ENCODE measurements at regions not wholly inside any gene's neighbourhood (a gene's known extent, or its start where the extent isn't known, plus 50 kb on each side); places are given as distances from the start of the nearest gene placed in this dataset.
"Not testable (repeated sequence)": the region's sequence is repeated elsewhere in the genome, so short reads cannot be mapped to it uniquely, and the experiment has no call there.

DNA sequence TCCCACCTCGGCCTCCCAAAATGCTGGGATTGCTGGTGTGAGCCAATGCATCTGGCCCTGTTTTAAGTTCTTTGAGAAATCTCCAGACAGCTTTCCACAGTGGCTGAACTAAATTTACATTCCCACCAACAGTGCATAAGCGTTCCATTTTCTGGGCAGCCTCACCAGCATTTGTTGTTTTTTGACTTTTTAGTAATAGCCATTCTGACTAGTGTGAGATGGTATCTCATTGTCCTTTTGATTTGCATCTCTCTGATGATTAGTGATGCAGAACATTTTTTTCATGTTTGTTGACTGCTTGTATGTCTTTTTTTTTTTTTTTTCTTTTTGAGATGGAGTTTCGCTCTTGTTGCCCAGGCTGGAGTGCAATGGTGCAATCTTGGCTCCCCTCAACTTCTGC, 117.4 kb upstream of the TBX3 start:
- not testable (repeated sequence) for H3K36me3 ChIP-seq (ENCODE audit: control insufficient read depth in 5 of 5, insufficient read depth in 5 of 5, low read length in 5 of 5)

GRCh38 chr12:114800566-114800965, 116.6 kb upstream of the TBX3 start:
- H3K9me3 ChIP-seq (ENCODE audit: control insufficient read depth in 5 of 5, low read length in 5 of 5); H3K4me1 ChIP-seq (ENCODE audit: control insufficient read depth in 5 of 5, insufficient read depth in 5 of 5, low read length in 5 of 5); H3K9ac ChIP-seq (ENCODE audit: low read length in 5 of 5); H3K27ac ChIP-seq (ENCODE audit: low read depth, low read length); H3K36me3 ChIP-seq (ENCODE audit: control insufficient read depth in 5 of 5, insufficient read depth in 5 of 5, low read length in 5 of 5); H3K4me3 ChIP-seq (ENCODE audit: low read depth in 1 of 5, low read length in 5 of 5); H3K27me3 ChIP-seq (ENCODE audit: control insufficient read depth in 5 of 5, insufficient read depth in 4 of 5, low read length in 5 of 5): not testable (repeated sequence)

More for the DNA sequence above, 117.4 kb upstream of the TBX3 start:
- not testable (repeated sequence) for H3K9me3 ChIP-seq (ENCODE audit: control insufficient read depth in 5 of 5, low read length in 5 of 5); H3K27ac ChIP-seq (ENCODE audit: low read depth, low read length); H3K4me1 ChIP-seq (ENCODE audit: control insufficient read depth in 5 of 5, insufficient read depth in 5 of 5, low read length in 5 of 5); H3K27me3 ChIP-seq (ENCODE audit: control insufficient read depth in 5 of 5, insufficient read depth in 4 of 5, low read length in 5 of 5); H3K9ac ChIP-seq (ENCODE audit: low read length in 5 of 5); H3K4me3 ChIP-seq (ENCODE audit: low read depth in 1 of 5, low read length in 5 of 5)

DNA sequence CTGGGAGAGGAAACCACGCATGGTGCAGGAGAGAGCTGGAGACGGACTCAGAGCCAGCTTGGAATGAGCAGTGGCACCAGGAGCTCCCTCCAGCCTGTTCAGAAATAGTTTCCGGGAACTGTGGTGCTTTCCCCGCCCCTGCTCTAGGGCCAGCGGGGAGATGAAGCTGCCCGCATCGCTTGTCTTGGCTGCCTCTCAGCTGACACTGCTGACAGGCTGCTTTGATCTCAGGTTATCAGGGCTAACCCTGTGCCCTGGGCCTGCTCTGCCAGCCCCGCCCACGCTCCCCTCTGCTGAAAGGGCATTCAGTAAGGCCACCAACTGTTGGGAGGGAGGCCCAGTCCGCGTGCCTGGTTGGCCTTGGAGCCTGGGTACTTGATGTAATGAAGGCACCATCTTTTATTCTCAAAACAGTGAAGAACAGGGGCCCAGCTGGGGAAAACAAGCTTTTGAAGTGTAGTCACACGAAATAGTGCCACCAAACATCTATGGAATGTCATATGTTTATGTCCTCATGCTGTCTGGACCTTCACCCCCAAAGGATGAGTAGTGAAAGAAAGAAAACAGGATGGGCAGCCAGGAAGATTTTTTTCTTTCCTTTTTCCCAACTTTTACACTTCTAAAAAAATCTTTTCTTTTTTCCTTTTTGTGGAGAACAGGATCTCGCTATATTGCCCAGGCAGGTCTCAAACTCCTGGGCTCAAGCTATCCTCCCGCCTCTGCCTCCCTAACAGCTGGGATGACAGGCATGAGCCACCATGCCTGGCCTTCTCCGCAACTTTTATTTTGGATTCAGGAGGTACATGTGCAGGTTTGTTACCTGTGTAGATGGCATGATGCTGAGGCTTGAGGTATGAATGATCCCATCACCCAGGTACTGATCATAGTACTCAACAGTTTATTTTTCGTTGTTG, 115.9 kb upstream of the TBX3 start:
- H3K9ac ChIP-seq (ENCODE audit: low read length in 5 of 5), result no peak overlapping the region
- H3K27me3 ChIP-seq (ENCODE audit: control insufficient read depth in 5 of 5, insufficient read depth in 4 of 5, low read length in 5 of 5), result no peaks in the 10 kb centered on the region
- no peaks in the 10 kb centered on the region for H3K9me3 ChIP-seq (ENCODE audit: control insufficient read depth in 5 of 5, low read length in 5 of 5)
- H3K4me3 ChIP-seq (ENCODE audit: low read depth in 1 of 5, low read length in 5 of 5), result no peak overlapping the region
- H3K27ac ChIP-seq (ENCODE audit: low read depth, low read length), result no peak overlapping the region
- H3K36me3 ChIP-seq (ENCODE audit: control insufficient read depth in 5 of 5, insufficient read depth in 5 of 5, low read length in 5 of 5), result no peaks in the 10 kb centered on the region
- no peaks in the 10 kb centered on the region for H3K4me1 ChIP-seq (ENCODE audit: control insufficient read depth in 5 of 5, insufficient read depth in 5 of 5, low read length in 5 of 5)

DNA sequence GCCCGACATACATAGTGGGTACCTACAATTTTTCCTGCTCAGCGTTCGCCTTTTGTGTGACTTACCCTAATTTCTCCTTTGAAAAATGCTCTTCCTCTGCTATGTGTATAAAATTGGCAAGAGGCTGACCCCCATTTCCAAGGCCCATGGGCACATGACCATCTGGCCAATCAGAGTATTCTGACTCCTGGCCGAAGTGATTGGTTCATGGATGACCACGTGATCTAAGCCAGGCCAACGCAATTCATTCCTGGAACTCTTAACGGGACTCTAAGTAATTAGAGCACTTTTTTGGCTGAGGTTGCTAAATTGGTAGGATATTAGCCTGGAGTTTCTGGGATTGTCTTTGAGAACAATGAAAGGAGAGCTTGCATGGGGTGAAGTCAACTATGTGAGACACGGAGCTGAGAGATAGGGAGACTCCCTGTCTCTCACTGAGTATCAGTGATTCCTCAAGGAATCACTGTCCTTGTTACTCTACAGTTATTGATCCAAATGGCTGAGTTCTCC, 110.1 kb upstream of the TBX3 start:
- Histone ChIP-seq H3K27ac (ENCODE audit: low read depth, low read length) (no peak overlapping the region), H3K9ac (ENCODE audit: low read length in 5 of 5) (no peak overlapping the region), H3K4me3 (ENCODE audit: low read depth in 1 of 5, low read length in 5 of 5) (no peak overlapping the region), H3K9me3 (ENCODE audit: control insufficient read depth in 5 of 5, low read length in 5 of 5) (no peaks in the 10 kb centered on the region), H3K27me3 (ENCODE audit: control insufficient read depth in 5 of 5, insufficient read depth in 4 of 5, low read length in 5 of 5) (no peaks in the 10 kb centered on the region), H3K36me3 (ENCODE audit: control insufficient read depth in 5 of 5, insufficient read depth in 5 of 5, low read length in 5 of 5) (no peaks in the 10 kb centered on the region), H3K4me1 (ENCODE audit: control insufficient read depth in 5 of 5, insufficient read depth in 5 of 5, low read length in 5 of 5) (no peaks in the 10 kb centered on the region)

DNA sequence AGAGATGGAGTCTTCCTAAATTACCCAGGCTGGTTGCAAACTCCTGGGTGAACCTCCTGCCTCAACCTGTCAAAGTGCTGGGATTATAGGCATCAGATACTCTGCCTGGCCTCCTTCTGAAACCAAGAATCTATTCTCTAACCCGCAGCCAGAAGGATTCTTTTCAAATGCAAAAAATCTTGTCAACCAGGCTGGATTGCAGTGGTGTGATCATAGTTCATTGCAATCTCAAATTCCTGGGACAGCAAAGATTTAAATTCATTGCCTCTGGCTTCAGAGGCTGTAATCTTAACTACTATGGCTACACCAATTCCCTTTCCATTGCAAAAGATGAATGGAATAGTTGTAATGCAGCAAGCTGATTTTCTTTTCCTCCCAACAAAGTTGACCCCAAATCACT, 106.3 kb upstream of the TBX3 start:
- H3K9ac ChIP-seq (ENCODE audit: low read length in 5 of 5), result no peak overlapping the region
- H3K9me3 ChIP-seq (ENCODE audit: control insufficient read depth in 5 of 5, low read length in 5 of 5), result no peaks in the 10 kb centered on the region
- no peak overlapping the region for H3K4me3 ChIP-seq (ENCODE audit: low read depth in 1 of 5, low read length in 5 of 5)
- no peaks in the 10 kb centered on the region for H3K36me3 ChIP-seq (ENCODE audit: control insufficient read depth in 5 of 5, insufficient read depth in 5 of 5, low read length in 5 of 5)
- H3K27ac ChIP-seq (ENCODE audit: low read depth, low read length), result no peak overlapping the region
- H3K27me3 ChIP-seq (ENCODE audit: control insufficient read depth in 5 of 5, insufficient read depth in 4 of 5, low read length in 5 of 5), result no peaks in the 10 kb centered on the region
- no peaks in the 10 kb centered on the region for H3K4me1 ChIP-seq (ENCODE audit: control insufficient read depth in 5 of 5, insufficient read depth in 5 of 5, low read length in 5 of 5)

GRCh38 chr12:114789821-114790220, 105.8 kb upstream of the TBX3 start:
- Histone ChIP-seq H3K27ac (ENCODE audit: low read depth, low read length) (no peak overlapping the region), H3K9ac (ENCODE audit: low read length in 5 of 5) (no peak overlapping the region), H3K4me3 (ENCODE audit: low read depth in 1 of 5, low read length in 5 of 5) (no peak overlapping the region), H3K4me1 (ENCODE audit: control insufficient read depth in 5 of 5, insufficient read depth in 5 of 5, low read length in 5 of 5) (no peaks in the 10 kb centered on the region), H3K36me3 (ENCODE audit: control insufficient read depth in 5 of 5, insufficient read depth in 5 of 5, low read length in 5 of 5) (no peaks in the 10 kb centered on the region), H3K27me3 (ENCODE audit: control insufficient read depth in 5 of 5, insufficient read depth in 4 of 5, low read length in 5 of 5) (no peaks in the 10 kb centered on the region), H3K9me3 (ENCODE audit: control insufficient read depth in 5 of 5, low read length in 5 of 5) (no peaks in the 10 kb centered on the region)

DNA sequence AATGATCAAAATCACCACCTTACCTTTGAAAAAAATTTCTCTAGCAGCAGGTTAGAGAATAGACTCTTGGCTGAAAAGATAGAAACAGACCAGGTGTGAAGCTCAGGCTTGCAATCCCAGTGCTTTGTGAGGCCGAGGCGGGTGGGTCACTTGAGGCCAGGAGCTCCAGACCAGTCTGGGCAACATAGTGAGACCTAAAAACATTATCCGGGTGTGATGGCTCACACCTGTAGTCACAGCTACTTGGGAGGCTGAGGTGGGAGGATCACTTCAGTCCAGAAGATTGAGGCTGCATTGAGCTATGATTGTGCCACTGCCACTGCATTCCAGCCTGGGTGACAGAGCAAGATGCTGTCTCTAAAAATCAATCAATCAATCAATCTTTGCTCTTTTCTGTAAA, 105.3 kb upstream of the TBX3 start:
- H3K9ac ChIP-seq (ENCODE audit: low read length in 5 of 5), result no peak overlapping the region
- no peaks in the 10 kb centered on the region for H3K36me3 ChIP-seq (ENCODE audit: control insufficient read depth in 5 of 5, insufficient read depth in 5 of 5, low read length in 5 of 5)
- no peak overlapping the region for H3K27ac ChIP-seq (ENCODE audit: low read depth, low read length)
- no peaks in the 10 kb centered on the region for H3K27me3 ChIP-seq (ENCODE audit: control insufficient read depth in 5 of 5, insufficient read depth in 4 of 5, low read length in 5 of 5)
- no peak overlapping the region for H3K4me3 ChIP-seq (ENCODE audit: low read depth in 1 of 5, low read length in 5 of 5)
- H3K4me1 ChIP-seq (ENCODE audit: control insufficient read depth in 5 of 5, insufficient read depth in 5 of 5, low read length in 5 of 5), result no peaks in the 10 kb centered on the region
- H3K9me3 ChIP-seq (ENCODE audit: control insufficient read depth in 5 of 5, low read length in 5 of 5), result no peaks in the 10 kb centered on the region

DNA sequence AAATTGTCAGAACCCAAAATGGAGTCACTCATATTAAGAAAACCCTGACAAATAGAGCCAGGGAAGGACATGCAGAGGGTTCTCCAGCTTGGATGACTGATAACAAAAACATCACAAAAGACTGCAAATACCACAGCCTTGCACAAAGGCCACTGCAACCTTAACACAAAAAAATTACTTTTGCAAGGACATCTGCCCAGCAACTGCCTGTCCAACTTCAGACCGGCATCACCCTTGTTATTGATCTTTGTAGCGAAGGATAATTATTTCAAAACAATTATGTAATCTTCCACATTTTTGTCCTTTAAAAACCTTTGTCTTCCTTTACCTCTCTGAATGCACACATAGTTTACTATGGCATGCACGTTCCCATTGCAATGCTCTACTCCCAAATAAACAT, 100.6 kb upstream of the TBX3 start:
- Histone ChIP-seq H3K9ac (ENCODE audit: low read length in 5 of 5) (no peak overlapping the region), H3K4me3 (ENCODE audit: low read depth in 1 of 5, low read length in 5 of 5) (no peak overlapping the region), H3K4me1 (ENCODE audit: control insufficient read depth in 5 of 5, insufficient read depth in 5 of 5, low read length in 5 of 5) (no peaks in the 10 kb centered on the region), H3K27ac (ENCODE audit: low read depth, low read length) (no peak overlapping the region), H3K27me3 (ENCODE audit: control insufficient read depth in 5 of 5, insufficient read depth in 4 of 5, low read length in 5 of 5) (no peaks in the 10 kb centered on the region), H3K36me3 (ENCODE audit: control insufficient read depth in 5 of 5, insufficient read depth in 5 of 5, low read length in 5 of 5) (no peaks in the 10 kb centered on the region), H3K9me3 (ENCODE audit: control insufficient read depth in 5 of 5, low read length in 5 of 5) (no peaks in the 10 kb centered on the region)

DNA sequence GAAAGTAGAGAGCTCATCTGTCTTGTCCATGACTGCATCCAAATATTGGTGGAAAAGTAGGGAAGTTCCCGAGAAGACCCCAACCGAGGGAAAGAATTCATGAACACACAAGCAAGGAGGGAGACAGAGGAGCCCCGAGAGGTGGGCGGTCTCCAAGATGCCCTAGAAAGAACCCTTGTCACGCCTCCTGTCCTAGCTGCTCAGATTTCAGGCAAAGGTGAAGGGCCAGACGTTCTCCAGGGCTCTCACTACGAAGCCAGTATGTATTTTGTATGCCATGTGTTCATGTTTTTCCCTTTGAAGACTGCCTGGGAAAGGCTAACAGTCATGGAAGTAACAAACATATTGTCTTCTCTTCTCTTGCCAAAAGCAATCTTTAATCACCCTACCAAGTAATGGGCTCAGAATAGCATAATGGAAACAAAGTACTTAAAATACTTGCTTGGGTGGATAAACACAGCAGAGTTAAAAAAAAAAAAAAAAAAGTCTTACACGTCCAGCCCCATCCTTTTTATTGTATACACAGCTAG, 99.2 kb upstream of the TBX3 start:
- no peaks in the 10 kb centered on the region for H3K27me3 ChIP-seq (ENCODE audit: control insufficient read depth in 5 of 5, insufficient read depth in 4 of 5, low read length in 5 of 5)
- no peak overlapping the region for H3K4me3 ChIP-seq (ENCODE audit: low read depth in 1 of 5, low read length in 5 of 5)
- no peaks in the 10 kb centered on the region for H3K36me3 ChIP-seq (ENCODE audit: control insufficient read depth in 5 of 5, insufficient read depth in 5 of 5, low read length in 5 of 5)
- no peak overlapping the region for H3K27ac ChIP-seq (ENCODE audit: low read depth, low read length)
- H3K9me3 ChIP-seq (ENCODE audit: control insufficient read depth in 5 of 5, low read length in 5 of 5), result no peaks in the 10 kb centered on the region
- no peak overlapping the region for H3K9ac ChIP-seq (ENCODE audit: low read length in 5 of 5)
- no peaks in the 10 kb centered on the region for H3K4me1 ChIP-seq (ENCODE audit: control insufficient read depth in 5 of 5, insufficient read depth in 5 of 5, low read length in 5 of 5)

DNA sequence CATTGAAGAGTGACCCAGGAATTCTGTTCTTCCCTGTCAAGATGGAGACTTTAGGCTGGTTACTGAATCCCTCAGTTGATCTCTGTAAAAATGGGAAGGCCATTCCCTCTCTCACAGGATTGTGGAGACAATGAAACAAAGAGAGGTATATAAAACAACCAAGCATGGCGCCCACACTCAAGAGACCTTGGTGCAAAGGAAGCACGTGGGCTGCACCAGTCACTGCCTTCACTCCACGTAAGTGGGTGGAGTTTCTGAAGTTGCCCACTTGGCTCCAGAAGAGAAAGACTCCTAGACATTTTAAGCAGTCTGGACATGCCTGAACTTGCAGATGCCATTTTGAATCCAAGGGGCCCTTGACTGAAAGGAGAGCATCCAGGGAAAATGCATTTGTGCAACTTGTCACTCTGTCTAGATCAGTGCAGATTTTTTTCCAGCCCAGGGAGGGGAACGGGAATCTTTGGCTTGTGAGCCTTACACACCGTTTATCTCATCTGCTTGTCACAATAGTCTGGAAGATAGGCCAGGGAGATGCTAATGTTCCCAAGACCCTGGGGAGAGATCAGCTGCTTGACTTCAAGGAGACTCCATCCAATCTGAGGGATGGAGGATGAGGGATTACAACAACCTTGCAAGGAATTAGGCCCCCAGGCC, 96.9 kb upstream of the TBX3 start:
- Histone ChIP-seq H3K4me3 (ENCODE audit: low read depth in 1 of 5, low read length in 5 of 5) (no peak overlapping the region), H3K9me3 (ENCODE audit: control insufficient read depth in 5 of 5, low read length in 5 of 5) (no peaks in the 10 kb centered on the region), H3K27me3 (ENCODE audit: control insufficient read depth in 5 of 5, insufficient read depth in 4 of 5, low read length in 5 of 5) (peaks cover 0 to 3% (median 0%) of the 10 kb centered on the region in 5 donors), H3K9ac (ENCODE audit: low read length in 5 of 5) (no peak overlapping the region), H3K36me3 (ENCODE audit: control insufficient read depth in 5 of 5, insufficient read depth in 5 of 5, low read length in 5 of 5) (no peaks in the 10 kb centered on the region), H3K27ac (ENCODE audit: low read depth, low read length) (no peak overlapping the region), H3K4me1 (ENCODE audit: control insufficient read depth in 5 of 5, insufficient read depth in 5 of 5, low read length in 5 of 5) (no peaks in the 10 kb centered on the region)
